Gastroesophageal sphincter (tissue), 4 donors: ENCODE measurements at regions not wholly inside any gene's neighbourhood (a gene's known extent, or its start where the extent isn't known, plus 50 kb on each side); places are given as distances from the start of the nearest gene placed in this dataset.

Source experiments
- ATAC-seq: fragments of 150-250 bp; one replicate; pipeline ENCODE4 v1.9.1; 2016; ENCODE audit warnings: mild to moderate bottlenecking, moderate library complexity
- H3K27ac ChIP-seq, 4 donors: fragments of 200-600 bp; sonication (generic) in 3 of 4; 1 replicate in 3 of 4; 2 replicates in 1 of 4; pipeline ENCODE4 v1.5.1; 2016 to 2019
- H3K27me3 ChIP-seq: fragments of 200-600 bp; sonication (generic); one replicate; pipeline ENCODE4 v1.5.1; 2019
- H3K36me3 ChIP-seq, 2 donors: fragments of 200-600 bp; sonication (generic); one replicate each; pipeline ENCODE4 v1.5.1; 2019; ENCODE audit warnings: control low read depth in 1 of 2
- H3K4me1 ChIP-seq, 3 donors: fragments of 200-600 bp; sonication (generic); 1 replicate in 2 of 3; 2 replicates in 1 of 3; pipeline ENCODE4 v1.5.1; 2016 to 2019; ENCODE audit warnings: control low read depth in 2 of 3
- H3K4me3 ChIP-seq, 2 donors: fragments of 200-600 bp; sonication (generic); one replicate each; pipeline ENCODE4 v1.5.1; 2019; ENCODE audit warnings: mild to moderate bottlenecking in 1 of 2, moderate library complexity in 1 of 2
- H3K9me3 ChIP-seq, 3 donors: fragments of 200-600 bp; sonication (generic); one replicate each; pipeline ENCODE4 v1.5.1; 2017 to 2019; ENCODE audit warnings: control low read depth in 2 of 3
- CTCF ChIP-seq, 4 experiments: fragments of 200-600 bp in 2 of 4; fragments of 450-650 bp in 2 of 4; sonication (generic) in 1 of 4; IDR thresholded peaks; one replicate each; pipeline ENCODE4 v1.5.1; 2017 to 2019; ENCODE audit warnings: antibody characterized with exemption in 4 of 4, mild to moderate bottlenecking in 2 of 4, moderate library complexity in 2 of 4
- EP300 ChIP-seq: sonication (generic); formaldehyde crosslinking; IDR thresholded peaks from one replicate; pipeline ENCODE4 v1.6.1; 2017; ENCODE audit warnings: antibody characterized with exemption, mild to moderate bottlenecking
- POLR2A ChIP-seq, 2 donors: fragments of 450-650 bp; IDR thresholded peaks; one replicate each; pipeline ENCODE4 v1.6.1; 2017; ENCODE audit warnings: antibody characterized with exemption in 2 of 2, mild to moderate bottlenecking in 2 of 2, moderate library complexity in 1 of 2
- POLR2AphosphoS5 ChIP-seq: sonication (generic); formaldehyde crosslinking; IDR thresholded peaks from one replicate; pipeline ENCODE4 v1.6.1; 2017; ENCODE audit warnings: antibody characterized with exemption
- WGBS, 2 donors: methylation state at CpG; one replicate each; pipeline ENCODE4 v1.1.5; 2018; ENCODE audit warnings: low coverage in 1 of 2; 5-methylcytosine and 5-hydroxymethylcytosine counted together

GRCh38 chr7:16001477-16001876 is 315.0 kb upstream of the MEOX2 start:
- Histone ChIP-seq H3K4me3 (no peak overlapping the region), H3K36me3 (no peaks in the 10 kb centered on the region), H3K4me1 (no peaks in the 10 kb centered on the region), H3K27ac (no peak overlapping the region), H3K9me3 (no peaks in the 10 kb centered on the region), H3K27me3 (no peaks in the 10 kb centered on the region)
- TF ChIP-seq CTCF (IDR thresholded peaks at IDR 0.05): no peak
- no peak for TF ChIP-seq POLR2A (IDR thresholded peaks at IDR 0.05)
- TF ChIP-seq EP300: no peak
- TF ChIP-seq POLR2AphosphoS5: no peak
- 100% methylated on average over 3 to 4 of the region's 5 CpGs for WGBS, 2 donors
- ATAC-seq: no peak

- no peaks in the 10 kb centered on the region for H3K4me1 ChIP-seq
- TF ChIP-seq POLR2AphosphoS5: no peak
- TF ChIP-seq CTCF (IDR thresholded peaks at IDR 0.05): no peak
- TF ChIP-seq EP300: no peak
- WGBS, 2 donors: 58 to 88% methylated on average over 1 of the region's 1 CpG
These were observed 312.1 kb upstream of the MEOX2 start for GRCh38 chr7:15998617-15999016.

GRCh38 chr7:15995027-15995426 is 308.5 kb upstream of the MEOX2 start:
- no peak for ATAC-seq
- no peaks in the 10 kb centered on the region for H3K27me3 ChIP-seq
- no peak overlapping the region for H3K4me3 ChIP-seq
- H3K36me3 ChIP-seq: no peaks in the 10 kb centered on the region
- no peaks in the 10 kb centered on the region for H3K4me1 ChIP-seq
- TF ChIP-seq POLR2AphosphoS5 (no peak), EP300 (no peak), POLR2A (IDR thresholded peaks at IDR 0.05) (no peak), CTCF (IDR thresholded peaks at IDR 0.05) (no peak)
- peaks cover 0 to 5% (median 0%) of the 10 kb centered on the region in 3 donors for H3K9me3 ChIP-seq
- no peak overlapping the region for H3K27ac ChIP-seq
- 100% methylated on average over 1 of the region's 1 CpG for WGBS, 2 donors

More at GRCh38 chr7:15998617-15999016, 312.1 kb upstream of the MEOX2 start:
- Histone ChIP-seq H3K9me3 (peaks cover 0 to 5% (median 0%) of the 10 kb centered on the region in 3 donors), H3K27ac (no peak overlapping the region), H3K36me3 (no peaks in the 10 kb centered on the region), H3K27me3 (no peaks in the 10 kb centered on the region), H3K4me3 (no peak overlapping the region)
- ATAC-seq: no peak

GRCh38 chr7:15989194-15989593 is 302.7 kb upstream of the MEOX2 start:
- no peak overlapping the region for H3K27ac ChIP-seq
- no peak for TF ChIP-seq POLR2A (IDR thresholded peaks at IDR 0.05)
- TF ChIP-seq CTCF (IDR thresholded peaks at IDR 0.05): no peak
- TF ChIP-seq EP300: no peak
- TF ChIP-seq POLR2AphosphoS5: no peak
- peaks cover 0 to 5% (median 0%) of the 10 kb centered on the region in 3 donors for H3K9me3 ChIP-seq
- no peaks in the 10 kb centered on the region for H3K27me3 ChIP-seq
- no peak overlapping the region for H3K4me3 ChIP-seq
- 84 to 88% methylated on average over 2 to 5 of the region's 5 CpGs for WGBS, 2 donors
- no peaks in the 10 kb centered on the region for H3K4me1 ChIP-seq
- ATAC-seq: no peak
- H3K36me3 ChIP-seq: no peaks in the 10 kb centered on the region

GRCh38 chr7:15985587-15986384 is 299.3 kb upstream of the MEOX2 start:
- no peak overlapping the region for H3K27ac ChIP-seq
- WGBS, 2 donors: 83 to 90% methylated on average over 2 of the region's 2 CpGs

More at GRCh38 chr7:15985587-15986384, 299.3 kb upstream of the MEOX2 start:
- no peaks in the 10 kb centered on the region for H3K9me3 ChIP-seq
- H3K27me3 ChIP-seq: no peaks in the 10 kb centered on the region
- H3K4me3 ChIP-seq: no peak overlapping the region
- no peak for ATAC-seq
- H3K4me1 ChIP-seq: no peaks in the 10 kb centered on the region
- TF ChIP-seq POLR2A (IDR thresholded peaks at IDR 0.05) (no peak), POLR2AphosphoS5 (no peak), CTCF (IDR thresholded peaks at IDR 0.05) (no peak), EP300 (no peak)
- H3K36me3 ChIP-seq: no peaks in the 10 kb centered on the region
